NCI-H2196 treated with DMSO at 0.1 percent for 48 hours (cell line): ENCODE measurements at regions not wholly inside any gene's neighbourhood (a gene's known extent, or its start where the extent isn't known, plus 50 kb on each side); places are given as distances from the start of the nearest gene placed in this dataset.
A peak's percentile ranks its signal among the peaks of the same experiment; 100 is the strongest.
"Not testable (repeated sequence)": the region's sequence is repeated elsewhere in the genome, so short reads cannot be mapped to it uniquely, and the experiment has no call there.

Experiments used
- DNase-seq: peaks from one replicate; lab custom pipeline; 2025; ENCODE audit not compliant: unreplicated experiment; lab: John Stamatoyannopoulos, UW

DNA sequence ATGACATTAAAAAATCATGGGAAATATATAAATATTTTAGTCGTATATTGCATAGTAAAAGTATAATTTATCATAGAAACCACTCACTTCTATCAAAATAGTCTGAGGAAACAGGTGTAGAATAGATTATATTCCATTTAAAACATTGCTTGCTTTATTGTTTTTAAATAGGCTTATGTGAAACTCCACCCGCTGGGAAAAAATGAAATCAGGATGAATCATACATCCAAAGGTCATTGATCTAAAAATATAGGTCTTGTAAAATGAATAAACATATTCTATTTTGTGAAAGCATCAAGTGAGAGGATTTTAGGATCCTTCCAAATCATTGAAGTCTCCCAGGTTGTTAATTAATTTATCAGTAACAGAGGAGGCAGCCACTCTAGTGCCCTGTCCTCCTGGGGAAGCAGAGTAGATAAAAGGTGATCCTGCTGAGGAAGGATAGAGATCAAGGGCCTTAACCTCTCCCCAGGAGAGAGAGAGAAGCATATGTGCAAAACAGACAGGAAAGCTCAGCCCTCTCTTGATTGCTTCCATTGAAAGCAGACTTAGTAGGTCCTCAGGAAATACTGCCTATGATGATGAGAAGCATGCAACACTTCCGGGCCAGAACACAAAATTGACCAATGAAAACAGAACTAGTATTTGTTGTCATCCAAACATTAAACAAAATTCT, 96.8 kb upstream of the MAP9 start:
- DNase-seq = no peak

DNA sequence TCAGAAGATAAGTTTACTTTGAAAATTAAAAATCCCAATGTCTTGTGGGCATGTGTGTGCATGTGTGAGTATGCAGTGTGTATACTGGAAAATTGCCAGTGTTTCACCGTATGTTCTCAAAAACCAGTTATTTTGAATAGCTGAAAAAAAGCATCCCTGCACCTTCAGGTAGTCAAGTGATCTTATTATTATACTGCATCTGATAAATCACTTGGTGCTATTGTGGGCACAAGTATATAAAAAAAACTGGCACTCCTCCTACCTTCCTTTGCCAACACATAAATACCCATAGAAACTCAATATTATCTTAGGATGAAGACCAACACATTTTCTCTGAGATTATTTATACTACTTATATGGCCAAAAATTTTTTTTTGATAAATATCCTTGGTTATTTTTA, 91.5 kb upstream of the MAP9 start:
- DNase-seq = no peak

DNA sequence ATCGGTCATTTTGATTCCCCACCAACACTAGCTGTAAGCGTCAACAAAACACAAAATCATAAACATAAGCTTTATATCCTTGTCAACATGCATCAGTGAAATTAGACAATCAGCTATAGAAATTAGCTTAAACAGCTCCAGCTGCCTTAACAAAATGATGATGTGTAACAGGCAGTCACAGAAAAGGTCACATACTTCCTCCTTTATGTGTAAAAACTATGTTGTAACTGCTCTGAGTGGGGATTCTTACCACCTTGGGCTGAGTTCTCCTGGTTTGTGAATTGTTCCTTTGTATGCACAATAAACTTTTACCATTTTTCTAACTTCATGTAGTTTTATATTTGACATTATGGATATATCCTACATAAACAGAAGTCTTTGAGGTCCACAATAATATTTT, 73.9 kb upstream of the MAP9 start:
- DNase-seq = no peak

DNA sequence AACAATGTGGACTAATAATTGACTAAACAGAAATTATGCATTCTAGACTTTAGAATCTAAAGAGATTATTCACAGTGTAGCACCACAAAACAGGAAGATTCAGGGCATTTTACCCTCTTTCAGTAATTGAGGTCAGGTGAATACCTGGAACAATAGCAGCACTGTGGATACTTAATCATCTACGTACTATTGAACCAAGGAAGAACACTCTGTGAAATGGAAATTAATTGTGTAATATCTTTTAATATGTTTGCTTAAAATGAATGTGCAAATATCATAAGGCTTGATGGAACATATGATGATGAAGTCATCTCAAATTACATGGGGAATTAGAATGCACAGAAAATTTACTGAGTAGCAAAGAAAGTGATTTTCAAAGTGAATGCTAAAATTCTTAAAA, 68.5 kb upstream of the MAP9 start:
- DNase-seq = no peak

DNA sequence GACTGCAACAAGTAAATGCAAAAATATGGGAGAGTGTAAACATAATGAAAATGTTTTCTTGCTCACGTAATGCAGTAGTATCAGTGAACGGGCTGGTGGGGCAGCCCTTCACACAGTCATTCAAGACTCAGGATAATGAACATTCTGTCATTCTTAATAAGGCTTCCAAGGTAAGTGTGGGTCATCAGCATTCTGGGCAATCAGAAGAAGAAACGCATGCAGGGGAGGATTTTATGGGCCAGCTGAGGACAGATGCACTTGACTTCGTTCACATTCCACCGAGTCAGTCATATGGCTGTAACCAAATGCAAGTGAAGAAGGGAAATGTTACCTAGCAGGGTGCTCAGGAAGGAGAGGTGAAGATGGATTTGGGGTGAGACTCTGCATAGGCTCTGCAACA, 68.0 kb upstream of the MAP9 start:
- DNase-seq = no peak

DNA sequence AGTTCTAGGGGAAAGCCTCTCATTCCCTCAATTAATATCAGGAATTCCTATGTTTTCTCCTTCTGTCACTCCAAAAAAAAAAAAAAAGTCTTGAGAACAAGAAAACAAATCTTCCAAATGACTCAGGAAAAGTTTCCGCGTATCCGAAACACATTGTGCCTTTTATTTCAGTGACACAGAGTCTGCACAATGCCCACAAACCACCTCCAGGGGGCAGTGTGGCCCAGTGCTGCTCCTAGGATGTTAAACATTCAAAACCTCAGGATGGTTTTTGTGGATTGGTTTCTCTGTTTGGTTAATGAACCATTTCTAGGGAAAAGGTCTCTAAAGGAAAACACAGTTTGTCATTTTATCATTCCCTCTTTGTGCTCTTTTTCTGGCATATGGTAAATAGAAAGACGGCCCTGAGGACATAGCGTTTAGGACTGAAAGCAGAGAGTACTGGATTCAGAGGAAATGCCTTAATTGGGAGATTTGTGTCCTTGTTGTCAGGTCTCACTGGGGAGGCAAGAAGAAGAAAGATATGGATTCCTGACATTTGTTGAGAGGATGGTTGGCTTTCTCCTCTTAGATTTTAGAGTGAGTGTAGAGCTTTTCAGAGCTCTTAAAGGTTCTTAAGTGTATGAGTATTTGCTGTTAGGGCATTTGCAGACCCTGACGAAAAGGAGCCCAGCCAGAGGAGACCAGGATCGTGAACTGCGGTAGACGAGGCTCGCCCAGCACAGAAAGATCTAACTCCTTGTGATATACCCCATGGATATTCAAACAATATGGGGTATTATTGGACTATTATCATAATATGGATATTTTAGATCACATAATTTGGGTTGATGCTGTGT, 65.7 kb upstream of the MAP9 start:
- DNase-seq = peak; percentile 6

DNA sequence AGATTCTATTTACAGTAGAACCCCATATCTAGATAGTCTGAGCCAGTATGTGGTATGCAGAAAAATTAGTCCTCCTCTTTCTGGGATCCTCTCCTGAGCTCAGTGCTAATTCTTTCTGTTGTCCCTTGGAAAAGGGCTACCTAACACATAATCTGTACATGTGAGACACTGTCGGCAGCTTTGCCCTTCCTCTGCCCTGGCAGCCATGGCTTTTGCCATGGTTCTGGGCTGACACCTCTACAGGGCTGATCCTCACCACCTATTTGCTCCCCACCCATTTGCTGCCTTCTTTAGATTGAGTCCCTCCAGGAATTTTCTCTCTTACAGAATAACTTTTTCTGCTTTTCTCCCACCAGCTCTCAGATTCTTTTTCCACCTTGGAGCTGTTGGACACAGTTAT, 64.7 kb upstream of the MAP9 start:
- no peak for DNase-seq

DNA sequence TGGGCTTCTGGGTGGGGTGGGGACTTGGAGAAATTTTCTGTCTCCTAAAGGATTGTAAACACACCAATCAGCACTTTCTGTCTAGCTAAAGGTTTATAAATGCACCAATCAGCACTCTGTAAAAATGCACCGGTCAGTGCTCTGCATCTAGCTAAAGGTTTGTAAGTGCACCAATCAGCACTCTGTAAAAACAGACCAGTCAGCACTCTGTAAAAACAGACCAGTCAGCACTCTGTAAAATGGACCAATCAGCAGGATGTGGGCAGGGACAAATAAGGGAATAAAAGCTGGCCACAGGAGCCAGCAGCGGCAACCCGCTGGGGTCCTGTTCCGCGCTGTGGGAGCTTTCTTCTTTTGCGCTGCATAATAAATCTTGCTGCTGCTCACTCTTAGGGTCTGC, 63.0 kb upstream of the MAP9 start:
- DNase-seq = not testable (repeated sequence)

DNA sequence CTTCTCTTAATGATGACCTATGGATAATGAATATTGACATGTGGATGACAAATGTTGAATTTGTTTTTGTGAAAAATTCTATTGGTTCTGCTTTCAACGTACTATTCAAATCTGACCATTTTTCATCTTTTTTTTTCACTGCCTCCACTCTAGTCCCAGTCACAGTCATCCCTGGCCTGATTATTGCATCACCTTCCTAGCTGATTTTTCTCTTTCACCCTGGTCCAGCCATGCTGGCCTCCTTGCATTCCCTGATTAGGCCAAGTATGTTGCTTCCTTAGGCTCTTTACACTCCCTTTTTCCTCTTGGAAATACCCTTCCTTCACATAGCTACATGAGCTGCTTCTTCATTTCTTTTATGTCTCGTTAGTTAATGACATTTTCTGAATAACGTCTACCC, 58.1 kb upstream of the MAP9 start:
- no peak for DNase-seq

DNA sequence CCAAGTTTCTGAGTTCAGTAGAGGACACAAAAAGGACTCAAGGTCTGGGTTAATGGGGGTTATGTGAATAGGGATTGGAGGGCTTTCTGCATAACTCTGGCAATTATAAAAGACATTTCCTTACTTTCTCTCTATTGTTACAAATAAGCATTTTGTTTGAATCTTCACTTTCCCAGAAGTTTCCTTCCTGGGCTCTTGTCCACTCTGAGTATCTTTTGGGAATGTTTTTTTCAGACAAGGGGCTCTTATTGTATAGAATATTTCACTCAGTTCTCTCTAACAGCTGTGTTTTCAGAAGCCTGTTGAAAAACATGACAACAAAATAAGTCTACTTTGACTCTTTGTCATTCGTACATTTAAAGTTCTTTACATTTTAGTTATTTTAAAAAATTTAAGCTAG, 57.6 kb upstream of the MAP9 start:
- DNase-seq = no peak

DNA sequence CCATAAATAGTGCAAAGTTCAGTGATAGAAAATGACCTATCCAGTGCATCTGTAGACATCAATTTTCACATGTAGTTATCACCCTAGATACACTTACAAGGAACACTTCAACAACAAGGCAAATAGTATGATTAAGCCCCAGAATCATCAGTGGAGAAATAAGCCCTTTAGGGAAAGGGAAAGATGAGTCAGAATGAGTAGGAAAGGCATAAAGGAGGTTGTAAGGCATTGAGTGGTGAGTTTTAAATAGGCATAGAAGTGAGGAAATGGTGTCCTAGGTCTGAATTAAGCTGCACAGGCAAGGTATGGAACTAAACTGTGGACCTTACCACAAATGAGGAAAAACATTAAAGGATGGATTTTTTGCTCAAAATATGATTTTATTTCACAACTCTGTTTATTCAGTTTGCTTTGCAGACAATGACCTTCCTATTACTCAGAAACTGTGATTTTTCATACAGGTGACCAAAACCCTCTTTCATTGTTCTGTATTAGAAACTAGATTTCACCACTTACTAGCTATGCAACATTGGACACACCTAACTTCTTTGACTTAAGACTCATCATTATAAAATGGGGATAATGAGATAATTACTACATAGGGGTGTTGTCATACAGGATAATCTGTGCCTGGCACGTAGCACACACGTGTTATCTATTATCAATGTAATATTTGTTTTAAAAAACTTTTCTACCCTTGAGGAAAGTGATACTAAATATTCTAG, 57.0 kb upstream of the MAP9 start:
- DNase-seq = no peak

DNA sequence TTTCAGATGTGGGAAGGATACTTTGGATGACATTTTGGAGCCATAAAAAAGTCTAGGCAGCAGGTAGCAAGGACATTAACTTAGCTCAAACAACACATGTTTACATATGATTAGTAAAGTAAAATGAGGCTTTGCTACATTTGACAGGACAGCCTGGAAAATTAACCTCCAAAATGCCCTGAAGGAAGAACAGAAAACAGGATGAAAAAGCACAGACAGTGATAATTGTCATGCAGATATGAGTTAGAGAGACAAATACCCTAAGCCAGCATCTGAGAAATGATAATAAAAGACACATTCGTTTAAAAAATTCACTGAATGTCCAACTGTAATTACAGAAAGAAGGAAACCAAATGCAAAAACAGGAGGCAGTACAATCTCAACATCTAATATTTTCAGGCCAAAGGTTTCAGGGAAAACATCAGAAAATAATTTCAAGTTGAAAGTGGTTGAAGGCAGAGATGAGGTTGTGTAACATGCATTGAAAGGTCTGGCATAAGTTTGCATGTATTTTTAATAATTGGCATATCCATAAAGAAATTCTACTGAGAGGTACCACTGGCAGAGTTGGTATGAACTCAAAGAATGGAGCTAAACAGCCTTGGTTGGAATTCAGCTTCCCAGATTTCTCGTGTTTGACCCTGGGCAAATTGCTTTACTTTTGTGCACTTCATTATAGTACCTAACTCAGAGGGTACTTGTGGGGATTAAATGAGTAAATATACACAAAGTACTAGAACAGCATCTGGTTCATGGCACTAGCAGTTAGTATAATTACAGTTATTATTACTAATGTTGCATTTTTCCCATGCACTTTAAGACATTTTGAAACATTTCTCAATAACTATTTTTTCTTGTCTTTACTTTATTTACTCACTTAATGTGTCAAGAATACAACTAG, 54.4 kb upstream of the MAP9 start:
- DNase-seq = no peak

DNA sequence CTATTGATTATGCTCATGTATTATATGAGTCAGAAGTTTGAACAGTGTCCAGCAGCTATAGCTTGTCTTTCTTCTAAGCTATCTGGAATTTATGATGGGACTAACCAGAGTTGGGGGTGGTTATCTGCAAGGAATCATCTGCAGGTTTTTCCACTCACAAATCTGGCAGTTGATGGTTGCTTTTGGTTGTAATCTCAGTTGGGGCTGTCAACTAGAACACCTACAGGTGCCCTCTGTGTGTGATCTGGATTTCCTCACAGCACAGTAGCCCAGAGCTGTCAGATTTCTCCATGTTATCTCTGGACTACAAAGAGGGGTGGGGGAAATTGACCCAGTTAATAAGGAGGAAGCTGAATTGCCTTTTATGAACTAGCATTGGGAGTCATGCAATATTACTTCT, 51.4 kb upstream of the MAP9 start:
- DNase-seq = no peak

DNA sequence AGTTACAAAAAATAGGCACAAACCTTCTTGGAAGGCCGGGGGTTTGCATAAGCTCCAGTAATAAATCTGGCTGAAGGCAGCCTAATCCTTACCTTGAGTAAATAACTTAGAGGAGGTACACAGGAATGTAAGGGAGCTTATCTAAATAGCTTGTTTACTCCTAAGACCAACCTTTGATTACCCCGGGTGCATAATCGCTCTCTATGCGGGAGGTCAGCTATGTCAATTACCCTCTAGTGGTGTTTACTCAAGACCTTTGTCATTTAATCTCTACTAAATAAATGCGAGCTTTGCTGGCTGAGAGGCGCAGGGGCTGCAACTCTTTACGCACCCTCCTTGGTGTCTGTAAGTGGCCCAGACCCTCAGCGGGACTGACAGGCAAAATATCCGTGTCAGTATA, 50.2 kb upstream of the MAP9 start:
- DNase-seq = no peak
